HCT116 (cell line): ENCODE measurements at regions not wholly inside any gene's neighbourhood (a gene's known extent, or its start where the extent isn't known, plus 50 kb on each side); places are given as distances from the start of the nearest gene placed in this dataset.

Experiments used
- CBX3 ChIP-seq: IDR thresholded peaks from 2 replicates; pipeline ENCODE4 v1.6.1; 2012; ENCODE audit warnings: low read depth
- CEBPB ChIP-seq: IDR thresholded peaks from 2 replicates; pipeline ENCODE4 v1.6.1; 2012; ENCODE audit warnings: low read depth
- EZH2 ChIP-seq: fragments of 200-600 bp; sonication (generic); IDR thresholded peaks from 2 replicates; pipeline ENCODE4 v1.6.1; 2017; ENCODE audit warnings: antibody characterized with exemption, mixed run types
- YY1 ChIP-seq: IDR thresholded peaks from 2 replicates; pipeline ENCODE4 v1.6.1; 2011; ENCODE audit warnings: low read length, low read depth, moderate library complexity, mild to moderate bottlenecking; ENCODE audit not compliant: insufficient replicate concordance; ENCODE audit errors: extremely low read depth
- TF ChIP-seq, protein P1 (sequence below), 3 experiments: fragments of 200-600 bp in 1 of 3; sonication (generic) in 1 of 3; IDR thresholded peaks in 2 of 3; conservative IDR thresholded peaks in 1 of 3; 2 replicates each; pipeline ENCODE4 v1.5.1; 2012 to 2017; ENCODE audit warnings: low read depth in 2 of 3, low read length in 2 of 3, antibody characterized with exemption in 1 of 3, borderline replicate concordance in 1 of 3, control low read depth in 1 of 3, mild to moderate bottlenecking in 1 of 3, mixed read lengths in 1 of 3, mixed run types in 1 of 3, moderate library complexity in 1 of 3; ENCODE audit not compliant: insufficient read depth in 1 of 3
- TF ChIP-seq, protein P2 (sequence below): IDR thresholded peaks from 2 replicates; pipeline ENCODE4 v1.6.1; 2012

DNA sequence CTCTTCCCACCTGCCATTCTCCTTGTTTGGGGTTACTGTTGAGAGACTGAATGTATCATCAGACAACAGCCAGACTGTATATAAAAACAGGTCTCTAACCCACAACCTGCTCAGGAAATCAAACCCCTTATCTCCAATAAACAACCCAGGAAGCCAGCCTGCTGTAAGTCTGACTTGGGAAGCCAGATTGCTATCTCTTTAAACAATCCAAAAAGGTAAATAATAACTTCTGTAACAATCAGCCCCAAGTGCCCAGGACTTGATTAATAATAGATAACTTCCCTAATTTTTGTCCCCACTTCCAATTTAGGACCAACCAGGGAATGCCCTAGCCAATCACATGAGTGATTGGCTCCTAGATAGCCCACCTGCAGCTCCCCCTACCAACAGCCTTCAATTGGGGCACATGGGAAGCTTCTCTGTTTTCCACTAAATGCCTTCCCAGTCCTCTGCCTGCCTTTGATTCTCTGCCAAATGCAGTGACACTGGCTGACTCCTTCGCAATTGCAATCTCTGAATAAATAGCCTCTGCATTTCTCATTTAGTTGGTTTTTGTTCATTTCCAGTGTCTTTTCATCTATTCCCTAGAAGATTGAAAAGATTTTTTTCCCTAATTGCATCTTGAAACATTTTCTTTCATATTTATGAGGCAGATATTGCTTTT lies 117.1 kb upstream of the TAB2 start:
- TF ChIP-seq, protein P1, sequence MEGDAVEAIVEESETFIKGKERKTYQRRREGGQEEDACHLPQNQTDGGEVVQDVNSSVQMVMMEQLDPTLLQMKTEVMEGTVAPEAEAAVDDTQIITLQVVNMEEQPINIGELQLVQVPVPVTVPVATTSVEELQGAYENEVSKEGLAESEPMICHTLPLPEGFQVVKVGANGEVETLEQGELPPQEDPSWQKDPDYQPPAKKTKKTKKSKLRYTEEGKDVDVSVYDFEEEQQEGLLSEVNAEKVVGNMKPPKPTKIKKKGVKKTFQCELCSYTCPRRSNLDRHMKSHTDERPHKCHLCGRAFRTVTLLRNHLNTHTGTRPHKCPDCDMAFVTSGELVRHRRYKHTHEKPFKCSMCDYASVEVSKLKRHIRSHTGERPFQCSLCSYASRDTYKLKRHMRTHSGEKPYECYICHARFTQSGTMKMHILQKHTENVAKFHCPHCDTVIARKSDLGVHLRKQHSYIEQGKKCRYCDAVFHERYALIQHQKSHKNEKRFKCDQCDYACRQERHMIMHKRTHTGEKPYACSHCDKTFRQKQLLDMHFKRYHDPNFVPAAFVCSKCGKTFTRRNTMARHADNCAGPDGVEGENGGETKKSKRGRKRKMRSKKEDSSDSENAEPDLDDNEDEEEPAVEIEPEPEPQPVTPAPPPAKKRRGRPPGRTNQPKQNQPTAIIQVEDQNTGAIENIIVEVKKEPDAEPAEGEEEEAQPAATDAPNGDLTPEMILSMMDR (IDR thresholded peaks at IDR 0.05 in 2 of 3, conservative IDR thresholded peaks at IDR 0.05 in 1 of 3; ENCODE audit: borderline replicate concordance in 1 of 3, insufficient read depth in 1 of 3, low read depth in 2 of 3, low read length in 2 of 3): no peak
- TF ChIP-seq YY1 (no peak), EZH2 (no peak), CEBPB (no peak), CBX3 (no peak)
- TF ChIP-seq, protein P2, sequence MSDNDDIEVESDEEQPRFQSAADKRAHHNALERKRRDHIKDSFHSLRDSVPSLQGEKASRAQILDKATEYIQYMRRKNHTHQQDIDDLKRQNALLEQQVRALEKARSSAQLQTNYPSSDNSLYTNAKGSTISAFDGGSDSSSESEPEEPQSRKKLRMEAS: no peak
